ENCODE measurements at regions not wholly inside any gene's neighbourhood (a gene's known extent, or its start where the extent isn't known, plus 50 kb on each side); places are given as distances from the start of the nearest gene placed in this dataset.
A peak's percentile ranks its signal among the peaks of the same experiment; 100 is the strongest.

DNA sequence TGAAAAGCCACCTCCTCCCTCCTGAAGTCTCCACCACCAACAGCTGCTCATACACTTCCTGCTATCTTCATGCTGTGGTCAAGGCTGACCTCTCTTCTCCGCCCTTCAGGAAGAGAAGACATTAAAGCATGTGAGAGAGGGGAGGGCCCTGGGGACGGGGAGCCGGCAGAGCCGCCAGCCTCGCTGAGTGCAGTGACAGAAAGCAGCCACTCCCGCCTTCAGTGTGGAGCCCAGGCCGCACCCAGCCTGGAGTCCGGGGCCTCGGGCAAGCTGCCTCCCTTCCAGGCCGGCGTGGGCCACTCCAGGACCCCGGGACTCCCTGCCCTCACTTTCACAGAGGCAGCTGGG lies 94.7 kb upstream of the TNRC6C start:
- no peak overlapping the region for H3K4me3 Mint-ChIP-seq

DNA sequence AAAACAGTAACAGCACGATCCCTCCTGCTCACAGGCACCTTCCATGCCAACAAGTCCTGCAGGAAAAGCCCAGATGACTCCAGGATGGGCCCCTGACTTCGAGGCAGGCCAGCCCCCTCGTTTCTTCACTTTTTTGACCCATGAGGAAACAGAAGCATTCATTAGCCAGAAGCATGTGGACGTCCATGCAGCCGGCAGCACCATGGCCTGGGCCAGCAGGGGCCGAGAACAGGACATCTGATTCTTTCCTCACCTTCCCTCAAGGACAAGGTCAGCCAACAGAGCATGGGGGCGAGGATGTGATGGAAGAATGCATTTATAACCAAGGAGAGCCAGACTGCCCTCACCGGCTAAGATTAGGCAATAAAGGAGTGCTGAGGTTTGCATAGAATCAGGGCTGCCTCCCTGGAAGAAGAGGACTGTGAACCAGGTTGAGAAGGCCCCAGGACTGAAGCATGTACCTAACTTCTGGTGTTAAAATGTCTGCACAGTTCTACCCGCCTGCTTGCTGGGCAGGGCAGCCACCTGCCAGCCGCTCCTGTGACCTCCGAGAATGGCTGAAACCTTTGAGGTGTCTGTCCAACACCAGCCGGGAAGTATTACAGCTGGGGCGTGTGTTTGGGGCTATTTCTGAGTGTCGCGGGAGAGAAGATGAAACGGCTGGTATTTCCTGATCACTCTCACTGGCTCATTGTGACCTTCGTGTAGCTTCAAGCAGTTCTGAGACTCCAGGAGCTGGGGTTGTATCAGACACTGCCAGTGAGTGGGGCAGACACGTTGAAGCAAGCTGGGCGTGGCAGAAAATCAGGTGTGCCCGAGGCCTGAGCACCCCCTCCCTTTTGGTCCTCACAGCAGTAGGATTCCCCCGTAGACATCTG lies 94.0 kb upstream of the TNRC6C start:
- H3K27me3 Mint-ChIP-seq = peaks cover 50% of the 10 kb centered on the region
- H3K36me3 Mint-ChIP-seq = no peaks in the 10 kb centered on the region
- peaks cover 46% of the 10 kb centered on the region for H3K4me1 Mint-ChIP-seq
- no peak overlapping the region for H3K27ac Mint-ChIP-seq
- no peak for ATAC-seq
- no peak overlapping the region for H3K4me3 Mint-ChIP-seq
- peaks cover 6% of the 10 kb centered on the region for H3K9me3 Mint-ChIP-seq

More for the DNA sequence above, 94.7 kb upstream of the TNRC6C start:
- no peak overlapping the region for H3K27ac Mint-ChIP-seq
- ATAC-seq = peak; percentile 54
- no peaks in the 10 kb centered on the region for H3K36me3 Mint-ChIP-seq
- H3K9me3 Mint-ChIP-seq = peaks cover 6% of the 10 kb centered on the region
- H3K27me3 Mint-ChIP-seq = peaks cover 57% of the 10 kb centered on the region
- H3K4me1 Mint-ChIP-seq = peaks cover 39% of the 10 kb centered on the region

DNA sequence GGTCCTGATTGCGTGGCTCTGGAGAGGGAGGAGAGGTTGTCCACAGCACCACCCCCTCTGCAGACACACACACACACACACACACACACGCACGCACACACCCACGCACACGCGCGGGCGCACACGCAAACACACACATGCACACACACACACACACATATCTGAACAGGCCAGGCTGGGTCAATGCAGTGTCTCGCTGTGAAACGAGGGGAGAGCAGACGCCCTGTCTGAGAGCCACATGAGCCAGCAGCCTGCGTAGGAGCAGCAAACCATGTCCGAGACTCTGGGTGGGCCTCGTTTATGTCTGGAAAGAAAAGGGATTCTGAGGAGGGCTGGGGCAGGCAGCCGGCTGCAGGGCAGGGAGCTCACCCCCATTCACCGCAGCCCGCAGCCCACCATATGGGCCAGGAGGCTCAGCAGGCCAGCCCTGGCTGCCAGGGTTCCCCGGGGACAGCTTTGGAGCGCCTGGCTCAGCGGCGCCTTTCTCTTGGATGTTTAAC lies 93.3 kb upstream of the TNRC6C start:
- Mint-ChIP-seq H3K4me1 (peaks cover 53% of the 10 kb centered on the region), H3K27ac (no peak overlapping the region), H3K27me3 (peaks cover 45% of the 10 kb centered on the region), H3K36me3 (no peaks in the 10 kb centered on the region), H3K4me3 (no peak overlapping the region), H3K9me3 (peaks cover 6% of the 10 kb centered on the region)
- ATAC-seq = no peak

DNA sequence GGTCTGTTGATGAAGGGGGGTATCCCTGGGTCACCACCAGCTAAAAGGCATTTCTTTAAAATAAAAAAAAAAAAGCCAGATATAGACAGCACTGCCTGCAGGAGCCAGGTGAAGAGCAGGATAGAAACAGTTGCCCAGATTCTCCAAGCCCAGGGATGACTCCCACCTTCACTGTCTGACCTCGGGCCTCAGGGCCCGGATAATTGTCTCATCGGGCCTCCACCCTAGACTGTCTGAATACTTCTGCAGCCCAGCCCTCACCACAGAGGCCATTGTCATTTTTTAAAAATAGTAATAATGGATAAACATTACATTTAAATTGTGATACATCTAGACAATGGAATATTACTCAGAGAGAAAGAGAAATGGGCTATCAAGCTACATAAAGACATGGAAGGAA lies 92.8 kb upstream of the TNRC6C start:
- Mint-ChIP-seq H3K9me3 (peaks cover 6% of the 10 kb centered on the region), H3K4me1 (peaks cover 54% of the 10 kb centered on the region), H3K27me3 (peaks cover 42% of the 10 kb centered on the region), H3K36me3 (no peaks in the 10 kb centered on the region), H3K27ac (no peak overlapping the region), H3K4me3 (no peak overlapping the region)
- no peak for ATAC-seq

DNA sequence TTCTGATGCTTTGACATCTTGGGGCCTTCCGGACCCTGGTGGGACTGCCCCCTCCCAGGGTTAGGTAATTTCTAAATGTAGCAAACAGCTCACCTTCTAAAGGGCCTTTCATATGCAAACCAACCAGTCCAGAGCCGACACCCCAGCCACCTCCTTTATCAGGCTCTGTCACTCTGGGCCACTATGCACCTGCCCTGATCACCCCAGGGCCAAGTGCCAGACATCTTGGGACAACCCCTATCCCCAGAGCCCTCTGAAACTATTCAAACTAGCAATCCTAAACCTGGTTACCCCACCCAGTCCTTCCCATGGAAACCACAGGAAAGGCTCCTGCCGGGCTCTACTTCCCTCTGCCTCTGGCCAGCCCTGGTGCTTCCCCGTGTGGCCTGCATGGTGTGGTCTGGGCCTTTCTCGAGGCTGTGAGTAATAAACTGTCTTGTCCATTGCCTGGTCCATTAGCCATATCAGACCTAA lies 91.2 kb upstream of the TNRC6C start:
- H3K4me1 Mint-ChIP-seq = peaks cover 52% of the 10 kb centered on the region
- peak; percentile 44 for ATAC-seq
- peak overlapping the region; percentile 45 for H3K27ac Mint-ChIP-seq

DNA sequence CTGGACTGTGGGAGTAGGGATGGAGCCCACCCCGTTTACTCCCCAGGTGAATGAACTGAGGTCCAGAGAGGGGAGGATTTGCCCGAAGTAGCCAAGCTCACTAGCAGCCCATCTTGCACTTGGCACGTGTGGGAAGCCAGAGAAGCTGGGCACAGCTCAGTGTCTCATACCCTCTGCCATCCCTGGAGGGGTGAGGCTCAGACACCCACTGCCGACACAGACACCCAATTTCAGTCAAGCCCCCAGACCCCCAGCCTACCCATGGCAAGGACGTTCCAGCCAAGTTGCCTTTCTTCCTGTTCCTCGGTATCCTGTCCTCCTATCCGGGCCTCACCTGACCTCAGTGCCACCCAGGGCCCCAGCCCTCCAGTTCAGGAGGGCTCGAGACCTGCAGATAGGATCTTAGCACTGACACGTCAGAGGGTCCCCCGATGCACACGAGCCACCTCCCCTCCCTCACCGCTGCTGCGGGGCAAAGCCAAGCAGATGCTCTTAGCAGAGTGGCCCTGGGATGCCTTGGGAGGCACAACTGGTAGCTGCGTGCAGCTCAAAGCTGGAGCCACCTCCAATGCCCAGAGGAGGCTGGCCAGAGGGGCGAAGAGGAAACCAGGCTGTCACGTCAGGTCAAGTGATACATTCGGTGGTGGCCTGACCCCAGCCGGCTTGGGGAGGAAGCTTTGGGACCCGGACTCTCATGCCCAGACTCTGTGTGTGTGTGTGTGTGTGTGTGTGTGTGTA lies 90.4 kb upstream of the TNRC6C start:
- Mint-ChIP-seq H3K27ac (peak overlapping the region; percentile 45), H3K4me3 (no peak overlapping the region)
- ATAC-seq = no peak

More for the DNA sequence above, 91.2 kb upstream of the TNRC6C start:
- no peak overlapping the region for H3K4me3 Mint-ChIP-seq
- H3K27me3 Mint-ChIP-seq = peaks cover 26% of the 10 kb centered on the region
- H3K36me3 Mint-ChIP-seq = no peaks in the 10 kb centered on the region
- no peaks in the 10 kb centered on the region for H3K9me3 Mint-ChIP-seq

DNA sequence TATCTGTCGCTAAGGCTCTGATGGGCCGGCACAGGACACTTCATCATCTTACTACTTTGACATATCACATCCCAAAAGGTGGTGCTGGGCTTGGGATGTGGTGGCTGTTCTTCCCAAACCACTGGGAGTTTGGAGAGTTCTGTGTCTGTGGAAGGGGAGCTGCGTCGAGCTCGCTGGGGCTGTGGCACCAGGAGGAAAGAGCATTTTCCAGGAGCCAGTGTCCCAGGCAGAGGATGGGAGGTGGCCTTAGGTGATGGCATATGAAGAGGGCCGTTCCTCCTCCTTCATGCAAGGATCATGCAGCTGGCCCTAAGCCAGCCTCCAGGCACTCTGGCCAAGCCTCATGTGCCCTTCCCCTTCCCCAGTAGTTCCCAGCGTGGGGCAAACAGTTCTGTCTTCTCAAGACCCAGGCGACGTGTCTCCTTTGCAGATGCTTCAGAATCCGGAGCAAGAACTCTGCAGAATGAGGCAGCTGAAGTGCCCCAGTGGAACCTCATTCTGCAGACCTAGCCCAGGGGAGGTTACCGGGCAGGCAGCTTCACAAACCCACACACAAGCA lies 89.4 kb upstream of the TNRC6C start:
- peak overlapping the region; percentile 45 for H3K27ac Mint-ChIP-seq
- ATAC-seq = peak; percentile 62

More for the DNA sequence above, 90.4 kb upstream of the TNRC6C start:
- Mint-ChIP-seq H3K27me3 (peaks cover 26% of the 10 kb centered on the region), H3K36me3 (no peaks in the 10 kb centered on the region), H3K4me1 (peaks cover 55% of the 10 kb centered on the region), H3K9me3 (peaks cover 3% of the 10 kb centered on the region)

DNA sequence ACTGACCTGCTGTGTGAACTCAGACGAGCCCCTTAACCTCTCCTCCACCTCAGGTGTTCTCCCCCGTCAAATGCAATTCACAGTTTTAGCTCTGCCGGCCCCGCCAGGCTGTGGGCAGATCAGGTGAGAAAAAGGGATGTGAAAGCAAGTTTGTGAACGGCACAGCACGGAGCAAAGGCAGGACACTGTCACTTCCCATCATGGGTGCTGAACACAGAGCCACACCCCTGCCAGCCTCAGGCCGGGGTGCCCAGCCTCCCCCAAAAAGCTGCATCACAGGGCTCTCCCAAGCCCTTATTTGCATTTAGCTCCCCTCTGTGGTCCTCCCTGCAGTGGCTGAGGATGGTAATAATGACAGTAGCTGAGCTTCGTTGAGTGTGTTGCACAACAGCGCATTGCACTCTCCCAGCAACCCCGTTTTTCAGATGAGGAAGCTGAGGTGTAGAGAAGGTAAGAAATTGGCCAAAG lies 88.8 kb upstream of the TNRC6C start:
- Mint-ChIP-seq H3K4me3 (peak overlapping the region; percentile 12), H3K27ac (peak overlapping the region; percentile 45), H3K4me1 (peaks cover 53% of the 10 kb centered on the region), H3K9me3 (peaks cover 3% of the 10 kb centered on the region), H3K27me3 (peaks cover 12% of the 10 kb centered on the region), H3K36me3 (no peaks in the 10 kb centered on the region)
- ATAC-seq = peak; percentile 98

More for the DNA sequence above, 89.4 kb upstream of the TNRC6C start:
- peaks cover 53% of the 10 kb centered on the region for H3K4me1 Mint-ChIP-seq
- no peaks in the 10 kb centered on the region for H3K36me3 Mint-ChIP-seq
- peak overlapping the region; percentile 12 for H3K4me3 Mint-ChIP-seq
- H3K9me3 Mint-ChIP-seq = peaks cover 3% of the 10 kb centered on the region
- H3K27me3 Mint-ChIP-seq = peaks cover 18% of the 10 kb centered on the region

DNA sequence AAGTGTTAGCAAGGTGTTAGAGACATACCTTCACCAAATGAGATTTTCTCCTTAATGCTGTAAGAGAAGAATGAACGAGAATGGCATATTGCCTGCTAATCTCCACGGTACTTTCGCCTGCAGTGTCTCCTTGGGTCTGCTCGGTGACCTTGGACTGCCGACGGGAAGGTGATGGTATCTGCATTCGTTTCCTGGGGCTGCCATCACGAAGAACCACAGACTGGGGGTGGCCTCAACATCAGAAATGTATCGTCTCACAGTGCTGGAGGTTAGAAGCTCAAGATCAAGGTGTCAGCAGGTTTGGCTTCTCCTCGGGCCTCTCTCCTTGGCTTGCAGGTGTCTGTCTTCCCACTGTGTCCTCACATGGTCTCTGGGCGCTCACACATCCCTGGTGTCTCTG lies 86.3 kb upstream of the TNRC6C start:
- H3K4me3 Mint-ChIP-seq = no peak overlapping the region
- H3K27ac Mint-ChIP-seq = no peak overlapping the region
- peaks cover 11% of the 10 kb centered on the region for H3K9me3 Mint-ChIP-seq
- peaks cover 5% of the 10 kb centered on the region for H3K36me3 Mint-ChIP-seq
- ATAC-seq = no peak
- H3K27me3 Mint-ChIP-seq = peaks cover 11% of the 10 kb centered on the region
- H3K4me1 Mint-ChIP-seq = peaks cover 65% of the 10 kb centered on the region

DNA sequence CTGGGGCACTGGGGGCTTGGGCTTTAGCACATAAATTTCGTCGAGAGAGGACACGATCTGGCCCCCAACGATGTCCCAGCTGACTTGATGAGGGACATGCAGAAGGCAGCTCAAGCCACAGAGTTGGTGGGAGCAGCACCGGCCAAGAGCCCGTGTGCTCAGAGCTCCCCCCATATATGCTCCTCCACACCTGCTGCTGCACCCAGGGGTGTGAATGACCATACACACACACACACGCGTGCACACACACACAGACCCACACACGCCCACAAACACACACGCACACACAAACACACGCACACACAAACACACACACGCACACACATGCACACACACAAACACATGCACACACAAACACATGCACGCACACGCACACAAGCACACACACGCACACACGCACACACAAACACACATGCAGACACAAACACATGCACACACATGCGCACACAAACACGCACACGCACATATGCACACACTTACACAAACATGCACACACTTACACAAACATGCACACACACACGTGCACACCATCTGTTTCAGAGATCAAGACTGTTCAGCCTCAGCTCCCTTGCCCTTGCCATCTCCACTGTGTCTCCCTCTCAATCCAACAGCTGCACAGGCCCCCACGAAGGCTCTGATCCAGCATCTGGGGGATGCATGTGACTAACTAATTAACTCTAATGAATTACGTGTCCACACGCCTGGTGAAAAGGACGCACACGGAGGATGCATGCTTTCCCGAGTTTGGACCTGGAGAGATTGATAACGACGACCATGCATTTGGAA lies 85.6 kb upstream of the TNRC6C start:
- peaks cover 11% of the 10 kb centered on the region for H3K9me3 Mint-ChIP-seq
- peaks cover 5% of the 10 kb centered on the region for H3K36me3 Mint-ChIP-seq
- H3K27ac Mint-ChIP-seq = no peak overlapping the region
- ATAC-seq = no peak
- H3K4me1 Mint-ChIP-seq = peaks cover 63% of the 10 kb centered on the region
- H3K4me3 Mint-ChIP-seq = no peak overlapping the region
- peaks cover 11% of the 10 kb centered on the region for H3K27me3 Mint-ChIP-seq

DNA sequence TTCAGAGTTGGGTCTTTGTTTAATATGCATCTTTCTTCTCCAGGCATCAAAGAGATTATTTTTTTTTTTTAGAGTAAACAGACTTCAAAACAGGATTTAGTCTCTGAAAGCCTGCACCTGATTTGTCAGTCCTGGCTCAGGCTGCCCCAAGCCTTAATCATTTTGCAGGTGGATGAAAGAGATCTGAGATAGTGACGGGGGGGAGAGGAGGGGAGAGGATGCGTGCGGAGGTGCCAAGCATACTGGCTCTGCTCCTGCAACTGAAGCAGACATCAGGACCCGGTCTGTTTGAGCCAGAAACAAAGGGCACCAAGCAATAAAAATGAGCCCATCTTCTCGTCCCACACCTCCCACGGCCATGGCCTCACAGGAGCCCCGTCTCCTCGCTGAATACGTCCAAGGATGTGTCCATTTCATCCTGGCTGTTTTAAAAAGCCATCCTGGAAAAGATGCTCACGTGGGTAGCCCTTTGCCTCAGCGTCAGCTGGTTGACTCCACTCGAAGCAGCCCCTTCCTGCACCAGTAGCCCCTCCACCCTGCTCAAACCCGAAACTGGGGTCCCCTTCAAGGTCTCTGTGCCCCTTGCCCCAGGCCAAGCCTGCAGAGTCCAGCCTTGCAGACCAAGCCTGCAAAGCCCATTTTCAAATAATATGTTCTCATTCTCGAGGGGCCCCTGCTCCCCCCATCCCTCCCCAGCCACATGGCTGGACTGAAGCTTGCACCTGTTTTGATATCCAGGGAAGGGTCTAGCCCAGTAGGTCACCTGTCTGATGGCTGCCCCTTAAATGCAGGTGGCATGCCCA lies 84.8 kb upstream of the TNRC6C start:
- H3K27me3 Mint-ChIP-seq = peaks cover 11% of the 10 kb centered on the region
- peaks cover 55% of the 10 kb centered on the region for H3K4me1 Mint-ChIP-seq
- no peak overlapping the region for H3K27ac Mint-ChIP-seq
- no peak for ATAC-seq
- H3K4me3 Mint-ChIP-seq = no peak overlapping the region
- peaks cover 5% of the 10 kb centered on the region for H3K36me3 Mint-ChIP-seq
- H3K9me3 Mint-ChIP-seq = peaks cover 11% of the 10 kb centered on the region

DNA sequence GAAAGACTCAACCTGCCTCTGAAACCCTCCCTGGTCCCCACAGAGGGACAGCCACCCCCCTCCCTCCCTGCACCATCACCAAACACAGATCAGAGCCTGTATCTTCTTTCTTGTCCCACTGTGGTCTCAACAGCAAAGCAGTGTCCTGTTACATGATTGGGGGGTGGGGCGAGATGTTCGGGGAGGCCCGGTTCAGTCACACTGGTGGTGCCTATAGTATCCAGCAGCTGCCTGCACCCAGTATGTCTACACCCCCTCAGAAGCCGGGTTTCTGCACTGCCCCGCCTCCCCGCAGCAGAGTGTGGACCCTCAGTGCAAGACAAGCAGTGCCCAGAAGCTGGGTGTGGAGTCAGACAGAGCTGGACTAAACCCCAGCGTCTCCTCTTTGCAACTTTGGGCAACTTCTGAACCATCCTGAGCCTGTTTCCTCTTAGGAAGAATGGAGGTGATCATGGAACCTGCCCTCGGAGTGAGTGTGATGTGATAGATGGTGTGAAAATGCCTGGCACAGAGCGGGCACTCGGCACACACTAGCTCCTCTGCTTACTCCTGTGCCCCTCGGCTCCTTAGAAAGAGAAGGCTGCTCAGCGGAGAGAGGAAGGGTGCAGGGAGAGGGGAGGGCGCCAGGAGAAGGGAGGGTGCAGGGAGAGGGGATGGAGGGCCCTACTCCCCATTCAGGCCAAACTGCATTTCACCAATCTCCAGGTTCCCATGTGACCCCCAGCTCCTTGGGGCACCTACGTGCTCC lies 84.0 kb upstream of the TNRC6C start:
- H3K9me3 Mint-ChIP-seq = peaks cover 11% of the 10 kb centered on the region
- no peak overlapping the region for H3K27ac Mint-ChIP-seq
- ATAC-seq = no peak
- peaks cover 5% of the 10 kb centered on the region for H3K36me3 Mint-ChIP-seq
- peaks cover 11% of the 10 kb centered on the region for H3K27me3 Mint-ChIP-seq
- peaks cover 52% of the 10 kb centered on the region for H3K4me1 Mint-ChIP-seq
- H3K4me3 Mint-ChIP-seq = no peak overlapping the region

DNA sequence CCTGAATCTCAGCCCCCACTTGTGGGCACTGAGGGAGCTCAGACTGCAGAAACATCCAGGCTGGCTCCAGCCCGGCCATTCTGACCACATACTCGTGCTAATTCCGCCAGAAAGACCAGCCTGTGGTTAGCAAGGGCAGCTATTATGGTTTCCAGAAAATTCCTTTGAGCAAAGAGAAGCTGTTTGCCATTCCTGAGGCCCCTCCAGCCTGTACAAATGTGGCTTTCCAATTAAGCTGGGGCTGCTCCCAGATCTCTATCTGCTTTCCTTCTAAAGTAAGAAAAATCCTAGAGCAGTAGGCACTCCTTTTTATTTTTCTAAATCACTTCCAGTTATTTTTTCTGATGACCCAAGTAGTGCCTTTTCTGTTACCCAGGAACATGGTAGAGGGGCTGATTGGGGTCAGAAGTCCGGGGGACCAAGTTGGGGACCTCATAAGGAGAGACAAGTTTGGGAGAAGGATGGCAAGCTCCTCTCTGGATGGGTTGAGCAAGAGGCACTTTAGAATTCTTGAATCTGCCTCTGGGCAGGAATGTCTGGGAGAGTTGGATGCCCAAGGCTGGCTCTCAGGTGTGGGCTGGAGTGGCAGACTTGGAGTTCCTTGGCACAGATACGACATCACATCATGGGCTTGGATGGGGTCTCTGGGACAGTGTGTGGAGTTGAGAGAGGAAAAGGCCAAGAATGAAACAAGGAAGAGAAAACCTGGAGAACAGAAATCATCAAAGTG lies 83.3 kb upstream of the TNRC6C start:
- ATAC-seq = no peak
- H3K36me3 Mint-ChIP-seq = peaks cover 5% of the 10 kb centered on the region
- H3K4me3 Mint-ChIP-seq = peak overlapping the region; percentile 6
- peaks cover 49% of the 10 kb centered on the region for H3K4me1 Mint-ChIP-seq
- peaks cover 11% of the 10 kb centered on the region for H3K9me3 Mint-ChIP-seq
- no peak overlapping the region for H3K27ac Mint-ChIP-seq
- peaks cover 11% of the 10 kb centered on the region for H3K27me3 Mint-ChIP-seq
